ENCODE measurements at regions not wholly inside any gene's neighbourhood (a gene's known extent, or its start where the extent isn't known, plus 50 kb on each side); places are given as distances from the start of the nearest gene placed in this dataset.

- ATAC-seq (no peak), DNase-seq (ENCODE audit: extremely low read depth in 1 of 4, low spot score in 3 of 4) (no peak), FAIRE-seq (no peak)
- peaks cover 5 to 30% of the 10 kb centered on the region in 2 experiments; a peak in 3 of 5 replicates for H3K27me3 ChIP-seq (ENCODE audit: control insufficient read depth in 2 of 2, insufficient read depth in 2 of 2, low read length in 2 of 2)
- no TSS peak for BruUV-seq (replicated peaks)
- H3K79me2 ChIP-seq (ENCODE audit: control insufficient read depth, insufficient read depth, low read length), result no peaks in the 10 kb centered on the region
- H3K4me3 ChIP-seq, result no peak overlapping the region
- intact Hi-C loops (cut with micrococcal nuclease) (no loop called here), in situ Hi-C loops (cut with MboI) (no loop called here)
- 0% methylated on average over 1 of the region's 5 CpGs for WGBS (ENCODE audit: insufficient coverage, low coverage, missing lambda C conversion rate)
- H3K36me3 ChIP-seq (ENCODE audit: control insufficient read depth, insufficient read depth, low read length), result no peaks in the 10 kb centered on the region
- no peaks in the 10 kb centered on the region for H3K9me1 ChIP-seq (ENCODE audit: control insufficient read depth, insufficient read depth, low read length)
- CTCF ChIA-PET (ENCODE audit: low intra/inter-chr PET ratio), result no interaction called here
- H3K4me1 ChIP-seq (replicated peaks in 1 of 2; ENCODE audit: control insufficient read depth in 2 of 2, insufficient read depth in 2 of 2, low read length in 2 of 2), result no peaks in the 10 kb centered on the region
- no peak overlapping the region for H3K27ac ChIP-seq (ENCODE audit: extremely low read depth, low read depth, low read length)
- H4K20me1 ChIP-seq (replicated peaks; ENCODE audit: control insufficient read depth, insufficient read depth, low read length), result no peaks in the 10 kb centered on the region
- H3K9me3 ChIP-seq (replicated peaks; ENCODE audit: control insufficient read depth, insufficient read depth, low read depth, low read length), result no peaks in the 10 kb centered on the region
- no peak overlapping the region for H3K4me2 ChIP-seq (ENCODE audit: insufficient read depth, low read length)
- H2AFZ ChIP-seq (ENCODE audit: low read depth, low read length), result no peak overlapping the region
- no peak overlapping the region for H3K9ac ChIP-seq (ENCODE audit: insufficient read depth in 1 of 2, low read depth in 2 of 2, low read length in 2 of 2)
- POLR2A ChIA-PET, result no interaction called here
- TF ChIP-seq IRF9 (tag; IDR thresholded peaks at IDR 0.05) (no peak), MYBL2 (IDR thresholded peaks at IDR 0.05; ENCODE audit: low read depth) (no peak), MYBL2 (CRISPR knock-in tag; IDR thresholded peaks at IDR 0.05; ENCODE audit: borderline replicate concordance) (no peak), PHF8 (IDR thresholded peaks at IDR 0.05; ENCODE audit: borderline replicate concordance, low read length) (no peak), NFRKB (IDR thresholded peaks at IDR 0.05; ENCODE audit: low read depth) (no peak), ZNF785 (CRISPR knock-in tag; IDR thresholded peaks at IDR 0.05) (no peak), RFX1 (IDR thresholded peaks at IDR 0.05) (no peak), PRMT5 (CRISPR knock-in tag; IDR thresholded peaks at IDR 0.05) (no peak), BCL6 (CRISPR knock-in tag; IDR thresholded peaks at IDR 0.05) (no peak), NR0B1 (IDR thresholded peaks at IDR 0.05; ENCODE audit: partially characterized antibody) (no peak), MBD1 (CRISPR knock-in tag; IDR thresholded peaks at IDR 0.05) (no peak), MCM5 (IDR thresholded peaks at IDR 0.05; ENCODE audit: low read depth) (no peak), CREB5 (CRISPR knock-in tag; IDR thresholded peaks at IDR 0.05) (no peak)
Measured at GRCh38 chr13:40190641-40191100, 475.8 kb downstream of the FOXO1 start.
